PC-3 (cell line): ENCODE measurements at regions not wholly inside any gene's neighbourhood (a gene's known extent, or its start where the extent isn't known, plus 50 kb on each side); places are given as distances from the start of the nearest gene placed in this dataset.

Source experiments
- CTCF ChIP-seq: fragments of 300-600 bp; sonication (generic); conservative IDR thresholded peaks from 2 replicates; pipeline ENCODE4 v1.5.1; 2017; ENCODE audit warnings: antibody characterized with exemption, low read depth, mild to moderate bottlenecking, low read length
- EZH2 ChIP-seq: fragments of 300-600 bp; sonication (generic); IDR thresholded peaks from one replicate; pipeline ENCODE4 v1.6.1; 2017; ENCODE audit warnings: antibody characterized with exemption, mild to moderate bottlenecking, low read length; ENCODE audit not compliant: unreplicated experiment

GRCh38 chr15:48052946-48053345, 67.8 kb upstream of the SLC24A5 start:
- TF ChIP-seq CTCF (no peak), EZH2 (no peak)
